AG04450 (cell line): ENCODE measurements at regions not wholly inside any gene's neighbourhood (a gene's known extent, or its start where the extent isn't known, plus 50 kb on each side); places are given as distances from the start of the nearest gene placed in this dataset.

ENCODE experiments used
- CTCF ChIA-PET: fragments of 300-600, 350-600 bp; formaldehyde crosslinking; extraction: SDS; loops from one replicate; lab custom pipeline; 2022; ENCODE audit warnings: antibody characterized with exemption, inconsistent platforms; lab: Charles Lee
- POLR2A ChIA-PET: fragments of 350-600 bp; formaldehyde crosslinking; extraction: SDS; loops from one replicate; lab custom pipeline; 2021; ENCODE audit warnings: antibody characterized with exemption, inconsistent platforms; lab: Yijun Ruan, JAX
- DNase-seq: peaks from one replicate; pipeline ENCODE4 v3.0.0-alpha.2; 2011; ENCODE audit warnings: low read depth, low spot score
- H3K27ac ChIP-seq: one replicate; pipeline ENCODE4 v1.5.1; 2012; ENCODE audit warnings: low read depth, low read length, control low read depth
- H3K27me3 ChIP-seq: one replicate; pipeline ENCODE4 v1.6.0; 2012; ENCODE audit warnings: low read length; ENCODE audit not compliant: control insufficient read depth, insufficient read depth
- H3K4me3 ChIP-seq: 2 replicates; pipeline ENCODE4 v1.5.1; 2011; ENCODE audit warnings: mild to moderate bottlenecking, low read depth, low read length, control low read depth
- H3K9me3 ChIP-seq: 2 replicates; pipeline ENCODE4 v1.5.1; 2012; ENCODE audit warnings: low read length; ENCODE audit not compliant: control insufficient read depth, insufficient read depth
- CTCF ChIP-seq: IDR thresholded peaks from 2 replicates; pipeline ENCODE4 v1.5.1; 2011; ENCODE audit warnings: low read depth, low read length, control low read depth, inconsistent platforms

- Histone ChIP-seq H3K27ac (no peak overlapping the region), H3K9me3 (no peaks in the 10 kb centered on the region), H3K4me3 (no peak overlapping the region), H3K27me3 (peaks cover 17% of the 10 kb centered on the region)
- ChIA-PET CTCF (no interaction called here), POLR2A (no interaction called here)
- no peak for TF ChIP-seq CTCF
- no peak for DNase-seq
These were observed 118.2 kb upstream of the TMCC3 start for GRCh38 chr12:94768398-94769046.

- Histone ChIP-seq H3K4me3 (no peak overlapping the region), H3K27ac (no peak overlapping the region), H3K9me3 (no peaks in the 10 kb centered on the region), H3K27me3 (peaks cover 17% of the 10 kb centered on the region)
- CTCF ChIA-PET = no interaction called here
- POLR2A ChIA-PET = no interaction called here
- TF ChIP-seq CTCF = no peak
- no peak for DNase-seq
These were observed 117.6 kb upstream of the TMCC3 start for GRCh38 chr12:94767956-94768355.

GRCh38 chr12:94766397-94766796 is 116.0 kb upstream of the TMCC3 start:
- ChIA-PET POLR2A (no interaction called here), CTCF (no interaction called here)
- TF ChIP-seq CTCF = no peak
- H3K9me3 ChIP-seq = no peaks in the 10 kb centered on the region
- peaks cover 17% of the 10 kb centered on the region for H3K27me3 ChIP-seq
- DNase-seq = no peak
- no peak overlapping the region for H3K27ac ChIP-seq
- no peak overlapping the region for H3K4me3 ChIP-seq

- Histone ChIP-seq H3K27me3 (peaks cover 3% of the 10 kb centered on the region), H3K27ac (no peak overlapping the region), H3K4me3 (no peak overlapping the region), H3K9me3 (no peaks in the 10 kb centered on the region)
- POLR2A ChIA-PET = no interaction called here
- no peak for TF ChIP-seq CTCF
- DNase-seq = no peak
- CTCF ChIA-PET = interaction anchor here (0.6 to 1.5 kb wide), 5 partner anchors 13 to 217 kb away, joined by 3 to 6 read pairs (median 3); no protein-coding TSS in a partner anchor
These were observed 113.1 kb upstream of the TMCC3 start for GRCh38 chr12:94763462-94763861.

GRCh38 chr12:94762943-94763342 is 112.6 kb upstream of the TMCC3 start:
- ChIA-PET CTCF (interaction anchor here (1.1 to 1.6 kb wide), 4 partner anchors 14 to 812 kb away, joined by 3 to 6 read pairs (median 4); no protein-coding TSS in a partner anchor), POLR2A (no interaction called here)
- no peaks in the 10 kb centered on the region for H3K27me3 ChIP-seq
- H3K4me3 ChIP-seq = no peak overlapping the region
- no peaks in the 10 kb centered on the region for H3K9me3 ChIP-seq
- no peak for DNase-seq
- H3K27ac ChIP-seq = no peak overlapping the region
- TF ChIP-seq CTCF = no peak
